Fibroblast of pulmonary artery (primary cell): ENCODE measurements at regions not wholly inside any gene's neighbourhood (a gene's known extent, or its start where the extent isn't known, plus 50 kb on each side); places are given as distances from the start of the nearest gene placed in this dataset.

Source experiments
- DNase-seq: peaks from one replicate; pipeline ENCODE4 v3.0.0-alpha.2; 2010; ENCODE audit warnings: low read depth
- H3K4me3 ChIP-seq: replicated peaks from 2 replicates; pipeline ENCODE4 v1.5.1; 2011; ENCODE audit warnings: low read depth, mild to moderate bottlenecking, control low read depth, low read length, moderate library complexity
- CTCF ChIP-seq: IDR thresholded peaks from 2 replicates; pipeline ENCODE4 v1.5.1; 2011; ENCODE audit warnings: mild to moderate bottlenecking, control low read depth, low read length, inconsistent platforms; ENCODE audit errors: missing control alignments

GRCh38 chr2:144595686-144596072, 75.8 kb upstream of the ZEB2 start:
- DNase-seq: no peak
- TF ChIP-seq CTCF: no peak
- H3K4me3 ChIP-seq: no peak overlapping the region

- DNase-seq: no peak
- no peak overlapping the region for H3K4me3 ChIP-seq
- TF ChIP-seq CTCF: no peak
Measured at GRCh38 chr2:144595279-144595678, 75.4 kb upstream of the ZEB2 start.

- no peak overlapping the region for H3K4me3 ChIP-seq
- no peak for TF ChIP-seq CTCF
- no peak for DNase-seq
Measured at GRCh38 chr2:144593803-144594202, 73.9 kb upstream of the ZEB2 start.

DNA sequence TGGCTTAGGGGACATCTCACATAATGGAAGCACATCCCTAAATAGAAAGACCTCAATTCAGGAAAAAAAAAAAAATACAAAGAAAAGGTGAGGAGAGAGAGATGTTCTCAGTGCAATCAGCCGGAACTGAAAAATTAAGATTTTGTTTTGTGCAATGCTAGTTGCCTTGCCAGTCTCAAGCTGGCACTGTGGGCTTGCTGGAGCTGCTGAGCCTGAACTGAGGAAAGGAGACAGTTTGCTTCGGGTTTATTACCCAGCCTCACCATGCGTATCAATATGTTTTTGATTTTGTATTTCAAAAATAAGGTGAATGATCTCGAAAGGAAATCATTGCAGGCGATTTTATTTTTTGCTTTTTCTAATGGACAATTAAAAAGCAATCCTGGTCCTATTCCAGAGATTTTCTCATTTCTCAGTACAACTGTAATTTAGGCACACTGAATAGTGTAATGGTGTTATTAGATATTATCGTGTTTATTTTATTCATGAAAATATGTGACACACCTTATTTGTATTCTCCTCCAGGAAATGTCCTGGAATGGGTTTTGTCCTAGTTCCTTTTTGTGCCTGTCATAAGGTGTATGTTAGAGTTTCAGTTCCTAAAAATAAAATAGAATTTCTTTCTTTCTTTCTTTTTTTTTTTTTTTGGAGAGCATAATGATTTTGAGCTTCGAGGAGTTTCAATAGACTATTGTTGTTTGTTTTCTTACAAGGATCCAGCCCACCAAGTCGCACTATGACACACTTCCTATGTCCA, 72.8 kb upstream of the ZEB2 start:
- no peak overlapping the region for H3K4me3 ChIP-seq
- TF ChIP-seq CTCF: no peak
- DNase-seq: no peak

DNA sequence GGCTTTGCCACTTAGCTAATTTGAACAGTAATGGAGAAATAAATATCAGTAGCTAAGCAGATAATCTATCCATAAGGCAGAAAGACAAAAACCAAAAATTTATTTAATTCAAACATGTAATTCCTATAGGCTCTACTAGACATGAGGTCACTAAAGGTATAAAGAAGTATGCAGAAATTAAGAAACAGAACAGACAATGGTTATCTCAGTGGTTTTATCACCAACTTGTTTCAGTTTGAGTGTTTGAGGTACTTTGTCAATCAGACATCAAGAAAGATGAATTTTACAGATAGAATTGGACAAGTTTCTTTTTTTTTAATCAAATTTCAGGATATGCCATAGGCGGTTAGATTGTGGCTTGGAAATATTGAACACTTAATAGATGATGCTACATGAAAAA, 67.4 kb upstream of the ZEB2 start:
- DNase-seq: no peak
- TF ChIP-seq CTCF: no peak
- H3K4me3 ChIP-seq: no peak overlapping the region

GRCh38 chr2:144586476-144586875, 66.6 kb upstream of the ZEB2 start:
- H3K4me3 ChIP-seq: no peak overlapping the region
- no peak for TF ChIP-seq CTCF
- DNase-seq: no peak
